Astrocyte (in vitro differentiated cells and primary cell): ENCODE measurements at regions not wholly inside any gene's neighbourhood (a gene's known extent, or its start where the extent isn't known, plus 50 kb on each side); places are given as distances from the start of the nearest gene placed in this dataset.

Source experiments
- DNase-seq: peaks from one replicate; pipeline ENCODE4 v3.0.0-alpha.2; 2010; ENCODE audit warnings: low read depth
- FAIRE-seq: peaks from 2 replicates; lab custom pipeline; 2011; peaks lifted over from hg19 to GRCh38; lab: Jason Lieb, UNC
- H2AFZ ChIP-seq: 2 replicates; pipeline ENCODE4 v1.6.0; 2012; ENCODE audit warnings: low read depth, low read length, inconsistent platforms
- H3K27ac ChIP-seq: 2 replicates; pipeline ENCODE4 v1.5.1; 2011; ENCODE audit warnings: low read depth, low read length, inconsistent platforms
- H3K27me3 ChIP-seq: 2 replicates; pipeline ENCODE4 v1.6.0; 2011; ENCODE audit warnings: low read length, inconsistent platforms; ENCODE audit not compliant: insufficient read depth
- H3K36me3 ChIP-seq: 2 replicates; pipeline ENCODE4 v1.5.1; 2011; ENCODE audit warnings: low read length, inconsistent platforms; ENCODE audit not compliant: insufficient read depth
- H3K4me1 ChIP-seq: 2 replicates; pipeline ENCODE4 v1.5.1; 2011; ENCODE audit warnings: low read length, inconsistent platforms; ENCODE audit not compliant: insufficient read depth
- H3K4me2 ChIP-seq: 2 replicates; pipeline ENCODE4 v1.6.0; 2012; ENCODE audit warnings: low read length, inconsistent platforms
- H3K4me3 ChIP-seq: 2 replicates; pipeline ENCODE4 v1.5.1; 2011; ENCODE audit warnings: low read depth, mild to moderate bottlenecking, low read length, inconsistent platforms; ENCODE audit not compliant: insufficient read depth
- H3K79me2 ChIP-seq: 2 replicates; pipeline ENCODE4 v1.6.0; 2012; ENCODE audit warnings: mild to moderate bottlenecking, low read length, inconsistent platforms; ENCODE audit not compliant: insufficient read depth
- H3K9ac ChIP-seq: 2 replicates; pipeline ENCODE4 v1.6.0; 2012; ENCODE audit warnings: mild to moderate bottlenecking, low read length, inconsistent platforms
- H3K9me3 ChIP-seq: 2 replicates; pipeline ENCODE4 v1.5.1; 2012; ENCODE audit warnings: low read depth, mild to moderate bottlenecking, low read length, inconsistent platforms; ENCODE audit not compliant: insufficient read depth
- H4K20me1 ChIP-seq: 2 replicates; pipeline ENCODE4 v1.6.0; 2012; ENCODE audit warnings: low read length, inconsistent platforms; ENCODE audit not compliant: insufficient read depth
- H3K27ac Mint-ChIP-seq: one replicate; pipeline ENCODE4 v1.8.0; 2021; ENCODE audit warnings: mild to moderate bottlenecking, mixed read lengths; ENCODE audit not compliant: unreplicated experiment
- H3K27me3 Mint-ChIP-seq: one replicate; pipeline ENCODE4 v1.8.0; 2021; ENCODE audit warnings: low read depth, mixed read lengths; ENCODE audit not compliant: unreplicated experiment
- H3K36me3 Mint-ChIP-seq: one replicate; pipeline ENCODE4 v1.8.0; 2021; ENCODE audit warnings: low read depth, mixed read lengths; ENCODE audit not compliant: unreplicated experiment
- H3K4me1 Mint-ChIP-seq: one replicate; pipeline ENCODE4 v1.8.0; 2021; ENCODE audit warnings: low read depth, mixed read lengths; ENCODE audit not compliant: unreplicated experiment
- H3K4me3 Mint-ChIP-seq: one replicate; pipeline ENCODE4 v1.8.0; 2021; ENCODE audit warnings: mild to moderate bottlenecking, moderate library complexity, mixed read lengths; ENCODE audit not compliant: unreplicated experiment
- H3K9me3 Mint-ChIP-seq: one replicate; pipeline ENCODE4 v1.8.0; 2021; ENCODE audit warnings: mild to moderate bottlenecking, mixed read lengths; ENCODE audit not compliant: unreplicated experiment
- EZH2 ChIP-seq: IDR thresholded peaks from 2 replicates; pipeline ENCODE4 v1.6.1; 2012; ENCODE audit warnings: mild to moderate bottlenecking, low read length, inconsistent platforms; ENCODE audit not compliant: insufficient read depth
- TF ChIP-seq, protein P1 (sequence below): IDR thresholded peaks from 2 replicates; pipeline ENCODE4 v1.5.1; 2011; ENCODE audit warnings: low read depth, mild to moderate bottlenecking, inconsistent platforms, low read length, moderate library complexity; ENCODE audit not compliant: insufficient read depth

DNA sequence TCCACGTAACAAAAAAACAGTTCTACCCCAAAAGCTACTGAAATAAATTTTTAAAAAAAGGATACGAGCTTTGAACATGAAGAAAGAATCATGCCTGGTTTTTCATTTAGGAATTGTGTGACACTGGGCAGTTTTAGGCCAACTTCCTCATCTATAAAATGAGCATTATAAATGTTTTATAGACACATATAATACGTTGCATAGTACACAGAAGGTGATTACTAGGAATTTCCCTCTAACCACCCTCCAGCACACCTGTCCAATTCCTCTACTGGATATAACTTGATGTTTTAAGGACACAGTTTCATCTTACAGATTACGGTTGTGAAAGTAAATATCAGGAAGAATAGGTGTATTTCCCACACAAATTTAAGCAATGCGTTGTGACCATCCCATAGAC lies 85.5 kb upstream of the IQCM start:
- H3K4me3 ChIP-seq, result no peak overlapping the region
- H3K9ac ChIP-seq, result no peak overlapping the region
- Mint-ChIP-seq H3K4me1 (peaks cover 3% of the 10 kb centered on the region), H3K9me3 (no peaks in the 10 kb centered on the region), H3K27me3 (no peaks in the 10 kb centered on the region), H3K36me3 (no peaks in the 10 kb centered on the region), H3K4me3 (no peak overlapping the region), H3K27ac (no peak overlapping the region)
- H3K79me2 ChIP-seq, result no peaks in the 10 kb centered on the region
- H2AFZ ChIP-seq, result no peak overlapping the region
- no peaks in the 10 kb centered on the region for H3K4me1 ChIP-seq
- no peaks in the 10 kb centered on the region for H3K9me3 ChIP-seq
- no peak for TF ChIP-seq EZH2
- TF ChIP-seq, protein P1, sequence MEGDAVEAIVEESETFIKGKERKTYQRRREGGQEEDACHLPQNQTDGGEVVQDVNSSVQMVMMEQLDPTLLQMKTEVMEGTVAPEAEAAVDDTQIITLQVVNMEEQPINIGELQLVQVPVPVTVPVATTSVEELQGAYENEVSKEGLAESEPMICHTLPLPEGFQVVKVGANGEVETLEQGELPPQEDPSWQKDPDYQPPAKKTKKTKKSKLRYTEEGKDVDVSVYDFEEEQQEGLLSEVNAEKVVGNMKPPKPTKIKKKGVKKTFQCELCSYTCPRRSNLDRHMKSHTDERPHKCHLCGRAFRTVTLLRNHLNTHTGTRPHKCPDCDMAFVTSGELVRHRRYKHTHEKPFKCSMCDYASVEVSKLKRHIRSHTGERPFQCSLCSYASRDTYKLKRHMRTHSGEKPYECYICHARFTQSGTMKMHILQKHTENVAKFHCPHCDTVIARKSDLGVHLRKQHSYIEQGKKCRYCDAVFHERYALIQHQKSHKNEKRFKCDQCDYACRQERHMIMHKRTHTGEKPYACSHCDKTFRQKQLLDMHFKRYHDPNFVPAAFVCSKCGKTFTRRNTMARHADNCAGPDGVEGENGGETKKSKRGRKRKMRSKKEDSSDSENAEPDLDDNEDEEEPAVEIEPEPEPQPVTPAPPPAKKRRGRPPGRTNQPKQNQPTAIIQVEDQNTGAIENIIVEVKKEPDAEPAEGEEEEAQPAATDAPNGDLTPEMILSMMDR, result no peak
- no peak overlapping the region for H3K27ac ChIP-seq
- no peaks in the 10 kb centered on the region for H4K20me1 ChIP-seq
- FAIRE-seq (no peak), DNase-seq (no peak)
- H3K36me3 ChIP-seq, result no peaks in the 10 kb centered on the region
- H3K4me2 ChIP-seq, result no peak overlapping the region
- H3K27me3 ChIP-seq, result no peaks in the 10 kb centered on the region

- no peaks in the 10 kb centered on the region for H3K9me3 ChIP-seq
- H3K4me3 ChIP-seq, result no peak overlapping the region
- FAIRE-seq (no peak), DNase-seq (no peak)
- H3K9ac ChIP-seq, result no peak overlapping the region
- no peaks in the 10 kb centered on the region for H3K36me3 Mint-ChIP-seq
- H3K4me1 ChIP-seq, result no peaks in the 10 kb centered on the region
- no peaks in the 10 kb centered on the region for H4K20me1 ChIP-seq
- TF ChIP-seq EZH2, result no peak
- TF ChIP-seq, protein P1, result no peak
- no peak overlapping the region for H3K4me2 ChIP-seq
- no peaks in the 10 kb centered on the region for H3K27me3 Mint-ChIP-seq
- no peak overlapping the region for H2AFZ ChIP-seq
- no peak overlapping the region for H3K27ac Mint-ChIP-seq
- H3K79me2 ChIP-seq, result no peaks in the 10 kb centered on the region
- no peak overlapping the region for H3K27ac ChIP-seq
- peaks cover 4% of the 10 kb centered on the region for H3K4me1 Mint-ChIP-seq
- H3K9me3 Mint-ChIP-seq, result no peaks in the 10 kb centered on the region
- H3K27me3 ChIP-seq, result no peaks in the 10 kb centered on the region
- H3K4me3 Mint-ChIP-seq, result no peak overlapping the region
- no peaks in the 10 kb centered on the region for H3K36me3 ChIP-seq
These were observed 86.6 kb upstream of the IQCM start for GRCh38 chr4:149902242-149902641.

DNA sequence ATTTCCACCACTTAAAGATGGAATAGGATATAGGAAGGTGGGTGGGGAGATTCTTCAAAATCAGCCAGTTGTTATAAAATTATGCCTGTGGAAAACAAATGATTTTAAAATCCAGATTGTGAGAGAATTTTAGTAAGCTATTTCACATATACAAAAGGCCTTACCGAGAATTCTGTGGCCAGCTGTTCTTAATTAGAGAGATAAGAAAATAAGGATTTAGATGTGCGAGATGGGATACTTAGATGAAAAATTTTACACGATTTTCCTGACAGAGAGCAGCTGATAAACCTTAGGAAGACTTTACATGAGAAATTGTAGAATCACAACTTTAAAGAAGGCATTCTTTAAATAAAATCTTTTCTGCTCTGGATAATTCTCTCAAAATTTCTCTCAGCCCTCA lies 94.5 kb upstream of the IQCM start:
- Mint-ChIP-seq H3K36me3 (no peaks in the 10 kb centered on the region), H3K9me3 (no peaks in the 10 kb centered on the region), H3K27me3 (no peaks in the 10 kb centered on the region), H3K4me3 (no peak overlapping the region), H3K27ac (no peak overlapping the region), H3K4me1 (peaks cover 5% of the 10 kb centered on the region)
- no peak overlapping the region for H3K27ac ChIP-seq
- FAIRE-seq (no peak), DNase-seq (no peak)
- H3K9me3 ChIP-seq, result no peaks in the 10 kb centered on the region
- H4K20me1 ChIP-seq, result no peaks in the 10 kb centered on the region
- no peak for TF ChIP-seq EZH2
- TF ChIP-seq, protein P1, result no peak
- H3K9ac ChIP-seq, result no peak overlapping the region
- no peak overlapping the region for H3K4me2 ChIP-seq
- H3K4me3 ChIP-seq, result no peak overlapping the region
- no peaks in the 10 kb centered on the region for H3K27me3 ChIP-seq
- H3K79me2 ChIP-seq, result no peaks in the 10 kb centered on the region
- H2AFZ ChIP-seq, result no peak overlapping the region
- H3K4me1 ChIP-seq, result no peaks in the 10 kb centered on the region
- no peaks in the 10 kb centered on the region for H3K36me3 ChIP-seq
